Neural crest cell (in vitro differentiated cells): ENCODE measurements at regions not wholly inside any gene's neighbourhood (a gene's known extent, or its start where the extent isn't known, plus 50 kb on each side); places are given as distances from the start of the nearest gene placed in this dataset.

Source experiments
- DNase-seq: peaks from one replicate; pipeline ENCODE4 v3.0.0; 2021; ENCODE audit warnings: low read depth, mixed read lengths, low spot score
- H3K27ac Mint-ChIP-seq: one replicate; pipeline ENCODE4 v1.8.0; 2021; ENCODE audit warnings: mild to moderate bottlenecking, mixed read lengths; ENCODE audit not compliant: unreplicated experiment
- H3K27me3 Mint-ChIP-seq: 2 replicates; pipeline ENCODE4 v1.8.0; 2021; ENCODE audit warnings: low read depth, mild to moderate bottlenecking, mixed read lengths
- H3K36me3 Mint-ChIP-seq: 2 replicates; pipeline ENCODE4 v1.8.0; 2021; ENCODE audit warnings: low read depth, mild to moderate bottlenecking, mixed read lengths
- H3K4me1 Mint-ChIP-seq: 2 replicates; pipeline ENCODE4 v1.8.0; 2021; ENCODE audit warnings: mixed read lengths
- H3K4me3 Mint-ChIP-seq: one replicate; pipeline ENCODE4 v1.8.0; 2021; ENCODE audit warnings: mild to moderate bottlenecking, mixed read lengths
- H3K9me3 Mint-ChIP-seq: 2 replicates; pipeline ENCODE4 v1.8.0; 2021; ENCODE audit warnings: mixed read lengths
- TF ChIP-seq, protein P1 (sequence below): fragments of 200-600 bp; sonication (generic); conservative IDR thresholded peaks from 2 replicates; pipeline ENCODE4 v1.5.0; 2021; ENCODE audit warnings: antibody characterized with exemption, mild to moderate bottlenecking

DNA sequence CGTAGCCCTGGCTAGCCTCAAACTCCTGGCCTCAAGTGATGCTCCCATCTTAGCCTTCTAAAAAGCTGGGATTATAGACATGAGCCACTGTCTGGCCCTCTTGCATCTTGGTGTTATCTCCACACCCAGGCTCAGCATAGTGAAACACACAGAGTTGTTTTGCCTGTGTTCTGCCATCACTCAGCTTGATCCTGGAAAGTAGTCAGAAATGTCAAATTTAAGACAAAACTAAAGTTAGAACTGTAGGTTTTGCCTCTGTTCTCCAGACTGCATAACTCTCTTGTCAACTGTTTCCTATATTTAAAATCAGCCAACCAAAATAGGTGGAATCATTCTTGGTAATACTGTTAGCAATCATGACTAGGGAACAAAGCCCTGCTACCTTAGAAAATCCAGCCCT, 72.1 kb upstream of the GULP1 start:
- no peak overlapping the region for H3K27ac Mint-ChIP-seq
- no peaks in the 10 kb centered on the region for H3K36me3 Mint-ChIP-seq
- TF ChIP-seq, protein P1, sequence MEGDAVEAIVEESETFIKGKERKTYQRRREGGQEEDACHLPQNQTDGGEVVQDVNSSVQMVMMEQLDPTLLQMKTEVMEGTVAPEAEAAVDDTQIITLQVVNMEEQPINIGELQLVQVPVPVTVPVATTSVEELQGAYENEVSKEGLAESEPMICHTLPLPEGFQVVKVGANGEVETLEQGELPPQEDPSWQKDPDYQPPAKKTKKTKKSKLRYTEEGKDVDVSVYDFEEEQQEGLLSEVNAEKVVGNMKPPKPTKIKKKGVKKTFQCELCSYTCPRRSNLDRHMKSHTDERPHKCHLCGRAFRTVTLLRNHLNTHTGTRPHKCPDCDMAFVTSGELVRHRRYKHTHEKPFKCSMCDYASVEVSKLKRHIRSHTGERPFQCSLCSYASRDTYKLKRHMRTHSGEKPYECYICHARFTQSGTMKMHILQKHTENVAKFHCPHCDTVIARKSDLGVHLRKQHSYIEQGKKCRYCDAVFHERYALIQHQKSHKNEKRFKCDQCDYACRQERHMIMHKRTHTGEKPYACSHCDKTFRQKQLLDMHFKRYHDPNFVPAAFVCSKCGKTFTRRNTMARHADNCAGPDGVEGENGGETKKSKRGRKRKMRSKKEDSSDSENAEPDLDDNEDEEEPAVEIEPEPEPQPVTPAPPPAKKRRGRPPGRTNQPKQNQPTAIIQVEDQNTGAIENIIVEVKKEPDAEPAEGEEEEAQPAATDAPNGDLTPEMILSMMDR = no peak
- no peaks in the 10 kb centered on the region for H3K4me1 Mint-ChIP-seq
- DNase-seq = no peak
- no peaks in the 10 kb centered on the region for H3K9me3 Mint-ChIP-seq
- H3K27me3 Mint-ChIP-seq = no peaks in the 10 kb centered on the region
- H3K4me3 Mint-ChIP-seq = no peak overlapping the region

DNA sequence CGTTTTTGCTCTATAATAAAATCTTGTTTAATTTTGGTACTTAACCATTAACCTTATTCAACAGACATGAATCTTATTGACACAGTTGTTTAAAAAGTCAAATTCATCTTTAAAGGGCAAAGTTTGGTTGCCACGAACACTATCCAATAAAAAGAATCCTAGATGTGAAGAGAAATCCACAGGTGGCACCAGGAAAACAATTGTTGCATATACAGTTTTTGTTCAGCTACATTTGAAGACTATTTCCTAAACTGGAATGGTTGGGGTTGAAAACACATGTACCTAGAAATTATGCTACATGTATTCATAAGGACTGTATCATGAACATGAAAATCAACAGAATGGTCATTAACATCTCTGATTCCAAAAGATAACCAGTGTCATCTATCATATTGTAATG, 71.1 kb upstream of the GULP1 start:
- H3K27me3 Mint-ChIP-seq = no peaks in the 10 kb centered on the region
- no peaks in the 10 kb centered on the region for H3K36me3 Mint-ChIP-seq
- no peaks in the 10 kb centered on the region for H3K9me3 Mint-ChIP-seq
- TF ChIP-seq, protein P1 = no peak
- H3K4me3 Mint-ChIP-seq = no peak overlapping the region
- H3K4me1 Mint-ChIP-seq = no peaks in the 10 kb centered on the region
- no peak overlapping the region for H3K27ac Mint-ChIP-seq
- DNase-seq = no peak

DNA sequence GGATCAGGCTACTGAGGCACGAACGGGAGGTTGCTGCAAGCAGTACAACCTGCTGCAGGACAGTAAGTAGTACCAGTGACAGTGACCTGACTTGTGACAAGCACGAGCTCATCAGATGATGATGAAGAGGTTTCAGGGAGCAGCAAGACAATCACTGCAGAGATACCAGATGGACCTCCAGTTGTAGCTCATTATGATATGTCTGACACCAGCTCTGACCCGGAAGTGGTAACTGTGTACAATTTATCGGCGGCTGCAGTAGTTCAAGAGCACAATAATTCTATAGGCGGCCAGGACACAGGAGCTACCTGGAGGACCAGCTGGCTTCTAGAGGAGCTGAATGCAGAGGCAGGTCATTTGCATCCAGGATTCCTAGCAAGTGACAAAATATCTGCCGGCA, 64.0 kb upstream of the GULP1 start:
- no peak for DNase-seq
- Mint-ChIP-seq H3K4me1 (no peaks in the 10 kb centered on the region), H3K36me3 (no peaks in the 10 kb centered on the region), H3K27ac (no peak overlapping the region), H3K9me3 (no peaks in the 10 kb centered on the region), H3K27me3 (no peaks in the 10 kb centered on the region), H3K4me3 (no peak overlapping the region)
- TF ChIP-seq, protein P1 = no peak

DNA sequence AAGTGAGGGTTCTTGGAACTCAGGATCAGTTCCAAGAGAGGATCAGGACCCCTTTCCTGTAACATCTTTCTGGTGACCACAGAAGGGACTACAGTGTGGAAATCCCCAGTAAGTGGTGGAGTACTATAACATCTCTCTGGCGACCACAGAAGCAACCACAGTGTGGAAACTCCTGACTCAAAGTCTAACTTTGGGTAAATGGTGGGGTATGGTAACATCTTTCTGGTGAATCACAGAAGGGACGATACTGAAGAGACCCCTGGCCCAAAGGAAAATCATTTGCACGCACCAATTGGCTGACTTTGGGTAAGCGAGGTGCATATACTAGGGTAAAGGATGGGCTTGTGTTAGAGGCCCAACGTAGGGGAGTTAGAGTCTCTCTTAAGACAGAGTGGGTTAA, 56.3 kb upstream of the GULP1 start:
- no peak overlapping the region for H3K27ac Mint-ChIP-seq
- no peak overlapping the region for H3K4me3 Mint-ChIP-seq
- no peaks in the 10 kb centered on the region for H3K4me1 Mint-ChIP-seq
- peaks cover 8% of the 10 kb centered on the region for H3K9me3 Mint-ChIP-seq
- no peaks in the 10 kb centered on the region for H3K27me3 Mint-ChIP-seq
- DNase-seq = no peak
- TF ChIP-seq, protein P1 = no peak
- peaks cover 13% of the 10 kb centered on the region for H3K36me3 Mint-ChIP-seq

DNA sequence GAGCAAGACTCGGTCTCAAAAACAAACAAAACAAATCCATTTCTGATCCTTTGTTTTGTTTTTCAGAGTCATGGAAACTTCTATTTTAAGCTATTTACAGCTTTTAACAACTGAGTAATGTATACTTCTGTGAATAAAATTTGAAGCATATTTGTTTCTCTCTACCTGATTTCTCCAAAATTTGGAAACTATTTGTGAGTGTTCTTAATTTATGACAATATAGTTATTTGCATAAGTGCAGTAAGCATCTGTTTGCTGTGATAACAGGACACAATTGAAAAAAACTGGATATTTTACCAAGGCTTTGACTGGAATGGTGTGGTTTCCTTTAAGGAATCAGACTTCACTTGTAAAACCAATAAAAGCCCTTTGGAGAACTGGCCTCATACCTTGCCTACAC, 53.3 kb upstream of the GULP1 start:
- peaks cover 10% of the 10 kb centered on the region for H3K9me3 Mint-ChIP-seq
- TF ChIP-seq, protein P1 = no peak
- no peaks in the 10 kb centered on the region for H3K4me1 Mint-ChIP-seq
- DNase-seq = no peak
- no peak overlapping the region for H3K4me3 Mint-ChIP-seq
- H3K36me3 Mint-ChIP-seq = peaks cover 13% of the 10 kb centered on the region
- H3K27ac Mint-ChIP-seq = no peak overlapping the region
- no peaks in the 10 kb centered on the region for H3K27me3 Mint-ChIP-seq
